Activated effector memory CD4-positive, alpha-beta T cell treated with Interleukin-2 at 50 U/mL for 16 hours (primary cell): ENCODE measurements at regions not wholly inside any gene's neighbourhood (a gene's known extent, or its start where the extent isn't known, plus 50 kb on each side); places are given as distances from the start of the nearest gene placed in this dataset.
"Not testable (repeated sequence)": the region's sequence is repeated elsewhere in the genome, so short reads cannot be mapped to it uniquely, and the experiment has no call there.

ENCODE experiments used
- DNase-seq: peaks from one replicate; pipeline ENCODE4 v3.0.0-alpha.2; 2020

DNA sequence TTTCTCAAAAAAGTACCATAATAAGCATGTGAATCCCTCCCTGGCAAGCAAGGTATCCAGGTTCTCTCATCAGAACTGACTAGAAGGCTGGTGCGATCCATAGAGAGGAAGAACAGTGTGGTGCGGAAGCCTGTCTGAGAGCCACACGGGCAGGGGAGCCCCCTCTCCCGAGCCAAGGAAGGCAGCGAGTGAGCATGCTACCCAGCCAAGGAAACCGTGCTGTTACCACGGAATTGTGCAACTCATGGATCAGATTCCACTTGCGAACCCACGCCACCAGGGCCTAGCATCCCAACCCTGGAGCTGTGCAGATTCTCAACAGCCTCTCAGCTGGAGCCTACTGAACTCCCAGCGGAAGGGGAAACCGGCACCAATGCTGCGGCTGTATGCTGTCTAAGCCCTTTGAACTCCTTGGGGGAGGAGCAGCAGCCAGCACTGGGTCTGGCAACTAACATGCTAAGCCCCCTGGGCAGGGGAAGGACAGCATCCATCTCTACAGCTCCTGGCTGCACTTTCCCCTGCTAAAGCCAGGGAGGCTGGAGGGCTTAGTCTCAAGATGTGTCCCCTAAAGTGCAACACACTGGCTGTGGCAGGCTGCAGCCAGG is 823.1 kb downstream of the EPHA4 start:
- DNase-seq: no peak

DNA sequence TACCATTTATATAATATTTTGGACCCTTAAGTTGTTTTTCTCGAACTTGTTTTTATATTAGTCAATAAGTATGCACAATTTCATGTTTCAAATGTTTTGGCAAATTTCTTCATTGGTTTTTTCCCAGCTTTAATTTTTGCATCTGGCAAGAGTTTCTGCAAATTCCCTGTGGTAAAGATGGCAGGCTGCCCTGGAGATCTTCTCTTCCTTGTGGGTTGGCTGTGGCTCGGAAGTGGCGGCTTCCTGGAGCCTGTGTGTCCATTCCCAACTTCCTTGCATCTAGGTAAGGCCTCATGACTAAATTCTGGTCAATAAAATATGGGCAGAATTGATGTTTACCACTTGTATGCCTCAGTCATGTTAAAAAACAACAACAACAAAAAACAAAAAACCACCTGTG is 818.6 kb downstream of the EPHA4 start:
- no peak for DNase-seq

DNA sequence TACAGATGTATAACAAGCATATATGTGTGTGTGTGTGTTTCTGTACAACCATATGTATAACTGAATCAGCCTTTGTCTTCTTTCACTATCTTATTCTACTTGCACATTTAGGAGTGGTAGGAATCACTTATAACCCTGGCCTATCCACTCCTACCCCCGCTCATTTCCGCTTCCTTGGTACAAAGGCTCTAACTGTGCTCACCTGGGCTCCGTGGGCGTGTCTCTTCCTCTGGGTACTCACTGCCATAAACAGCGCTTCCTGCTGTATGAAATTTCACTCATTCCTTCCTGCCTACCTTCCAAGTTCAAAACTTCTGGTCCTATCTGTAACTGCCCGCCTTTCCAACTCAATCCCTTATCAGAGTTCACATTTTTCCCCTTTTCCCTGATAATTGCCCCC is 815.5 kb downstream of the EPHA4 start:
- no peak for DNase-seq

DNA sequence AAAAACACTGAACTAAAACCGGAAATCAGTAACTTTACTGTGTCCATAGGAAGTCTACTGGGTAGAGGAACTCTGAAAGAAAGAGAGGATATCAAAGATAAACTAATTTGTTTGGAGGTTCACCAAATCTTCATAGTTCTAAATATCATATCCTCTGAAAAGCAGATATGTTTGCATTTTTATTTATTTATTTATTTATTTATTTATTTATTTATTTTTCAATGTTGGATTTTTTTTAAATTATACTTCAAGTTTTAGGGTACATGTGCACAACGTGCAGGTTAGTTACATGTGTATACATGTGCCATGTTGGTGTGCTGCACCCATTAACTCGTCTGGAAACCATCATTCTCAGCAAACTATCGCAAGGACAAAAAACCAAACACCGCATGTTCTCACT is 813.7 kb downstream of the EPHA4 start:
- DNase-seq: not testable (repeated sequence)

DNA sequence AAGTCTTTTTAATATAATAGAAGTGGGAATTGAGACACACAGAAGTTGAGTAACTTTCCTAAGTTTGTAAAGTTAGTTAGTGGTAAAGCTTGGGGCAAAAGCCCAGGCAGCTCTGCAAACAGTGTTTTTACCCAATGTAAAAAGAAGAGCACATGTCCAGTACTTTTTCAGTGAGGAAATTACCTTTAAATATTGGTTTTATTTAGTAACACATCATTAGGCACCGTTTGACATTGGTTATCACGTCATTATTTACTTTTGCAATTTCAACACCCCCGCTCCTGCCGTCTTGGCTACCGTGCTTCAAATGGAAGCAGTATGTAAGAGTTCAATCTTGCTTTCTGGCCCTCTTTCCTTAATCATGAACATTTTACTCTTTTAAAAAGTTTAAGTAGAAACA is 807.9 kb downstream of the EPHA4 start:
- DNase-seq: no peak

DNA sequence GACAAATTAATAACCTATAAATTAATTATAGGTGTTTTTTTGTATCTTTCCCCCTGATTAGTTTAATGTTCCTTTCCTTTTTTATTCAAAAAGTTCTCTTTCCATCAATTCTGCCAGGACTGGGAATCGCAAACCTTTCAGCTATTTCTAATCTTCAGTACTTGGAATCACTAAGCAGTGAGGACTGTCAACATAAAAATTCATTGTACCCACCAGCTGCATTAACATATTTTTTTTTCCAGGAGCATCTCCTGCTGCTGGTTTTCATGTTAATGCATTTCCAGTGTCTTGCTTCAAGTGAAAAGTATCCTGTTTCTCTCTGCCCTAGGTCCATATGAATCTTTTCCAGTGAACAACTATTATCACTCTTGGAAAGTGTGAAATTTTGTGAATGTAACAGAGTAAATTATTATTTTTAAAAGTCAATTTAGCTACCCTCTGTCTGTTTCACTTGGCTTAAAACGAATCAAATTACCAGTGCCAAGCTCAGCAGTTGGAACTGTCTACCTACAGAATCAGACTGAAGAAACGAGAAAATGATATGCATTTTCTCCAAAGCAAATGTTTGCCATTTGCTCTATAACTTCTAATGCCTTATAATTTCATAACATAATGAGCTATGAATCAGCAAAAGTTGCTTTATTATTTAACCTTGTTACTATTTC is 804.4 kb downstream of the EPHA4 start:
- no peak for DNase-seq

DNA sequence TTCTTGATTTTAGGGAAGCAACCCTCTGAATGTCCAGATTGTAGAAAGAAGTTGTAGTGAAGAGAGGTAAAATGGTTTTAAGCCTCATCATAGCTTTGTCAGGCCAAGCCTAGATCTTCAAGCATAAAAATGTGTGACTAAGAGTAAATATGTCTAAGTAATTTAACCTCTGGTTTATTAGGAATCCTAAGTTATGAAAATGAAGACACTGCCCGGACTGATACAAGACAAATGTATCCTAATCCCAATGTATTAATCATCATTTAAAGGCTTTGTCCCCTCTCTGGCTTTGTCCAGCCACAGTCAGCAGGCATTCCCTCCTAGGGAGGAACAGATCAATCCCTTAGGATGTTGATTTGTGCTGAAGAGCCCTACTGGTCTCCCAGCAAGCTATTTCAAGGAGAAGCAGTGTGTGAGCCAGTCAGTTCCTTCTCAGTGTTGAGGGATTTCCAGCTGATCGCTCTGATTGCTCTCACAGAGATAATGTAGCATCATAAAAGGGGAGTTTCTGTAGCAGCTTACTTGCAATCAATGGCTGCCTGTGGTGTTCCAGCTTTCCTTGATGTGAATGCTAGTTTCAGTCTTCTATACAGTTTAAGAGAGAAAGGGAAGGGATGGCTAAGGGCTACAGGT is 796.1 kb downstream of the EPHA4 start:
- no peak for DNase-seq

DNA sequence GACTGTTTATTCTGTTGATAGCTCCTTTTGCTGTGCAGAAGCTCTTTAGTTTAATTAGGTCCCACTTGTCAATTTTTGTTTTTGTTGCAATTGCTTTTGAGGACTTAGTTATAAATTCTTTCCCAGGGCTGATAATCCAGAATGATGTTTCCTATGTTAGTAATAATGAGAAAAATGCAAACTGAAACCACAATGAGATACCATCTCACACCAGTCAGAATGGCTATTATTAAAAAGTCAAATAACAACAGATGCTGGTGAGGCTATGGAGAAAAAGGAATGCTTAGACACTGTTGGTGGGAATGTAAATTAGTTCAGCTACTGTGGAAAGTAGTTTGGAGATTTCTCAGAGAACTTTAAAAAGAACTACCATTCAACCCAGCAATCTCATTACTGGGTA is 793.0 kb downstream of the EPHA4 start:
- DNase-seq: not testable (repeated sequence)

DNA sequence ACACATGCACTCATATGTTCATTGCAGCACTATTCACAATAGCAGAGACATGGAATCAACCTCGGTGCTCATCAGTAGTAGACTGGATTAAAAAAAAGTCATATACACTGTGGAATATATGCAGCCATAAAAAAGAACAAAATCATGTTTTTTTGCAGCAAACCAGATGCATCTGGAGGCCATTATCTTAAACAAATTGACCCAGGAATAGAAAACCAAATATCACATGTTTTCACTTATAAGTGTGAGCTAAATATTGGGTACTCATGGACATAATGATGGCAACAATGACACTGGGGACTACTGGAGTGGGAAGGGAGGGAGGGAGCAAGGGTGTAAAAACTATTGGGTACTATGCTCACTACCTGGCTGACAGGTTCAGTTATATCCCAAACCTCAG is 792.6 kb downstream of the EPHA4 start:
- DNase-seq: no peak

DNA sequence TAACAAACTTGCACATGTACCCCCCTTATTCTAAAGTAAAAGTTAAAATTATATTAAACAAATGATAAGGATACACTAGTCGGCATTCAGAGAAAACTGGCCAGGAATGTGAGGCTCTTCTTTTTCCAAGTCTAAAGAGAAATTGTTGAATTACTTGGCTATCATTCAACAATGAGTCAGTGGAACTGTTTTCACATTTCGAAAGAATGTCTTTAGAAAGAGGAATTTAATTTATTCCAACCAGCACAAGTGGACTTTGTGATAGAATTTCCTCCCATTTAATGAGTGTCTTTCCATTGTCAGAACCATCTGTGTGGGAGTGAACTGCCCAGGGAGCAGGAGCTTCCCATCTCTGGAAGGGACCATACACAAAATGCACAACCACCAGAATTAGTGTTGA is 792.2 kb downstream of the EPHA4 start:
- DNase-seq: no peak

DNA sequence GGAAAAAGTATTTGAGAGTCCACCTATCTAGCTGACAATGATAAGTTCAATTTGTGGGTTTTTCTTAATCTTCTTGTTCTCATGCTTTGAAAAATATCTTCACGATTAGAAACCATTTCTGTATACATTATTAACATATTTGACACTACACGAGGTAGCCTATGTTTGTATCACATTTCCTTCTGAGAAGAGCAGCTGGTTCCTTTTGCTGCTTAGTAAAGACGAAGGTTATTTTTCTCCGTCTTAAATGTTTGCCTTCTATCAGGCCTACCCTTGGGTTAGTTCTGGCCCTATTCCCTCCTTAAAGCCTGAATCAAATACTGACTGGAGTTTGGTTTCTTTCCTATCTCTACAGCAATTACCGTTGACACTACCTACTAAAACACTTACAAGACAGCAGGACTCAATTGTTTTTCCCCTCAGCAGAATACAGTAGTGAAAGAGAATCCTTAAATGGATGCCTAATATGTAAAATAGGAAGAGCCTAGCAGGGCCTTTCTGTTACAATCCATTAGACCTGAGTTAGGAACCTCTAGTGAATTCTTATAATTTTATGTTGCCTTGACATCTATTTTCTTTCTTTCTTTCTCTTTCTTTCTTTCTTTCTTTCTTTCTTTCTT is 790.4 kb downstream of the EPHA4 start:
- DNase-seq: no peak

DNA sequence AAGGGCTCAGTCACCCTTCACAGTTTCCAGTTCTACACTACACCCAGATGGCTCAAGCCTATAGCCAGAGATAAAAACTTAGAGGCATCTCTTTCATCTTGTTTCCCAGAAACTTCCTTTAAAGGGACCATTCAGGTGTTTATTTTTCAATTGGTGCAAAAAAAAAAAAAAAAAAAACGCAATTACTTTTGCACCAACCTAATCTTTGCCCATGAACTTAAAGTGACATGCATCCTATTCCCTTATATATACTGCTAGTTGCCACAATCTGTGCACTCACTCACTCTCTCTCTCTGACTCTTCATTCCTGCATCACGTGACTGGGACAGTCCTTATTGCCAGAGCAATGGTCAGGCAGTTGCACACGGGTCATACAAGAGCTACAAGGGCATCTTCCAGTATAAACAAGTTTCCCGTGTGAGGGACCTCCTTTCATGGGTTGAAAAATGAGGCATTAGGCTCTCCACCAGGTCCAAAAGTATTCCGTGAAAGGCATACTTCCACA is 789.4 kb downstream of the EPHA4 start:
- DNase-seq: no peak

DNA sequence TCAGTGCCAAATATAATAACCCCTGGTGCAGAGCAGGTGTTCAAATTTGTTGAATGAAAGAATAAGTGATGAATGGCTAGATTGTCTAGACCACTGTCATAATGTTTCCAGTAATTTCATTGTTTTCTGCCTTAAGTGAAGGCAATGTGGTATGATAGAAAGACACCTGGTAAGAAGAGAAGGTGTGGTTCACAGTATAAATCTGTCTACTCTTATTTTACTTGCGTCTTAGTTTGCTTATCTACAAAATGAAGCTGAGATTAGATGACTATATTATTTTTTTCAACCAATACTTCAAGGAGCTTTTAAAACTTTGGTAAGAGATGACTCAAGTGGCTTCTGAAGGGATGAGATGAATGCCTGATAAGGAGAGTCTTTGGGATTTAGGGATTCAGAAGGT is 788.4 kb downstream of the EPHA4 start:
- DNase-seq: no peak

DNA sequence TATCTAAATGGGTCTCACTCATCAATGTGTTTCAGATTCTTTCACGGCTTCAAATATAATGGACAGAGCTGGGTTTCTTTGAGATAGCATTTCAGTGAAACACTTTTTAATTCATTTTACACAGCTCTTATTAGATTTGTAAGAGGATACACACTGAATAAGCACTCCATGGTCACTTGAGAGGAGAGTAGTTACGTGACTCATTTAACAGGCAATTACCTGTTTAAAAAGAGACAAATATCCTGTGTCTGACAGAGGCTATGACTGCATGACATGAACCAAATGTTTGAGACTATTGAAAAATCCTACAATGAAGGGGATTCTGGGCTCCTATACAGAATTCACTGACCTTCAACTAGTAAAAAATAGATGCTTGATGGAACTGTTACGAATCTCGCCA is 786.9 kb downstream of the EPHA4 start:
- DNase-seq: no peak

DNA sequence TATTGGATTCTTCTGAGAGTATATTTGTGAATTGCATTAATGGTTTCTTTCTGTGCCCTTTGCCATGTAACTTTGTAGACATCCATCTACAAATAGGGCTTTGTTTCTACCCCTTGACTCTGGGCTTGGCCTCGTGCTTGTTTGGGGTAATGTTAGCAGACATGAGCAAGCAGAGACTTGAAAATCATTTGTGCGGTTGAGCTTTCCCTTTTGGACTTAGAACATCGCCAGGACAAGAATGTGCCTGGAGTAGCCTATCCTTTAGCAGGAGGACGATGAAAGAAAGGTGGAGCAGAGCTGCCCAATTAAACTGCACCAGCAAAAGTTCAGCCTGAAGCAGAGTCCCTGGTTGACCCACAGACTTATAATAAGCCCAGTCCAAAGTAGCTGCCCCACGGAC is 785.9 kb downstream of the EPHA4 start:
- no peak for DNase-seq

DNA sequence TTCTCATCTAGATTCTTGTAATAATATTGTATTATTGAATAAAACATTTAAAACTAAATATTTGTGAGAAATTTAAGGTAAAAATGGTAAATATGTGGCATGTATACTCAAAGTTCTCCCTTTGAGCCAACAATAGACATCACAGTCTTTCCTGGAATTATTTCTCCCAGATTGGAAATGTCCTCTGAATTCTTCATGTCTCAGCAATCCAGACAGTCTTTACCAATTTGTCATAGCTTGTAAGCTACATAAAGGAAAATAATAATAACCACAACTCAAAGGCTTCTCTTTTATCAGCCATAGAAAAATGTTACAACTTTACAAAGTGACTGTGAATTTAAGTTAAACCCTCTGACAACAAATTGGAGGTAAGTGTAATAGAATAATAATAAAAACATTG is 784.9 kb downstream of the EPHA4 start:
- no peak for DNase-seq

DNA sequence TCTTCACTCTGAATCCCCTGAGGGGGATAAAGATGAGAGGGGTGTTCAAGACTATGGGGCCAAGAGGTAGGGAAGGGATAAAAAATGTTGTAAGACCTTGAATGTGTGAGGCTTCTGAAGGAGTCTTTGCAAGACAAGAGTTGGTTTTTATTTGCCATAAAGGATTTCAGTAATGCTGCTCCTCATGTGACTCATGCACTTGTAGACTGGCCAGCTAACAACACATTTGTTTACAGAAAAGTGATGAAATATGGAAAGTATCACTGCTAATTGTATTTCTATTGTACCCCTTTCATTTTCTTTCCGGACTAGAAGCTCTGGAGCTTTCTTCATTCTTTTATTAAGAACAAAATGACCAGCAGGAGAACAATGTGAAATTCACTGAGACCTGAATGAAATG is 782.1 kb downstream of the EPHA4 start:
- DNase-seq: no peak

DNA sequence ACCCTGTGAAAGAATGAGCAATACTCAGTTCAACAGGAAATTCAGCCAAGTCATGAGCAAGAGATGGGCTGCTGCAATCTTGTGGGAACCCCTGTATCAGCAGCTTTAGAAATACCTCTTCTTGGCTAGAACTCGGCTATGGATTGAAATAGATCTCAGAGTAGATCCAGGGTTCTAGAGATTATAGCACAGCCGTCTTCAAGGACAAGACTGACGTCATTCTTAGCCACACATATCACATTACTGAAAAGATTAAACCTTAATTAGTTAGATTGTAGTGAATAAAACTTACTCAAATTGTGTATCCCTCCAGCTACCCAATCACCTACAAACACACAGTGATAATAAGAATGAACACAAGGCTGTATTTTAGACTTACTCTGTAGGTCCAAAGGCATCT is 776.4 kb downstream of the EPHA4 start:
- DNase-seq: no peak

DNA sequence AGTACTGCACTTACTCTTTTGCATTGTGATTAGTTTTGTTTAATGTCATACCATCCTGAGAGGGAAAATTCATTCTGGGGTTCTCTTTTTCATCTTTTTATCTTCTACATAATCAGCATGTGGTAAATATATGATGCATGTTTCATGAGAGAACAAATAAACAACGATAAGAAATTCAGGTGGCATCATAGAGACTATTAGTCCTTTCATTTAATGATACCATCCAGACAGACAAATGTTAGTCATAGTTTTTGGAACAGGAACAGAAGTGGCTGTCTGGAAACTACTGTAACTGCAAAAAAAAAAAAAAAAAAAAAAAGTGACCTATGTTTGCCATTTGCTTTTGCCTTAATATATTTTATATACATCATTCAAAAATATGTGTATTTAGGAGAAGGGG is 761.0 kb downstream of the EPHA4 start:
- DNase-seq: no peak

DNA sequence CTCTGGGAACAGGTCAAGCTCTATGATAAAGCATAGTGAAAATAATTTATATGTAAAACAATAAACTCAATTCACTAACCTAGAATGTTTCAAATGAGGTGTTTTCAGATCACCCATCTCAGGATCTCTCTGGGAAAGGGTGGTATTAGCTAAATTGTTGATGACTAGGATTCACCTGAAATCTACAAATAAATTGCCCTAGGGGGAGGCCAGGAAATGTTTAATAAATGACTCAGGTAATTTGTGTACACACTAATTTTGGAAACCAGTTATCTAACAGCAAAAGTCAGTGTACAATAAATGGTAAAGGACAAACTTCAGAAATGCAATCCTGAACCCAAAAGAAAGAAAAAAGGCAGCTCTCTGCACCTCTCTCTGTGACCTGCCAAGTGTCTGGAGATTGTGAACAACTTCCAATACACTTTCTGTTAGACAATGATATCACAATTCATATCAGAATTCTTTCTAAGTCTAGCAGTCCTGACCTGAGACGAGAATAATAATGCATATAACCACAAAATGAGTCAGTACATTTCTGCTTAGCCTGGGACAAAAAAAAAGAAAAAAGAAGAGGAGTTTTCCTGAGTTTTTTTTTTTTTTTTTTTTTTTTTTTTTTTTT is 760.0 kb downstream of the EPHA4 start:
- DNase-seq: no peak

DNA sequence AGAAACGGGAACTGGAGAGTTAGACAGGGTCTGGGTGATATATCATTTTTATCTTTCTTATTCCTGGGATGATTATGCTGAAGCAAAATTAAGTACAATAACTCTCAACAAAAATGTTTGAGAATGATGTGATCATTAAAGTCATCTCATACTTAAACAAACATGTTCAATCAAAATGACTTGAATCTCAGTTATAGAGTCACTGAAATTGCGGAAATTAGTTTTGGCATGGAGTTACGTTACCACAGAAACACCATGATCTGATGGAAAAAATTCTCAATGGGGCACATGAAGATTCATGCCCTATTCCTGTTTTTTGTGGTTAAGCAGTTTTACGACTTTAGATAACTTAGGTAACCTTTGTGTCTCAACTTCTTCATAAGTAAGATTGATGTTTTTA is 757.7 kb downstream of the EPHA4 start:
- DNase-seq: no peak

DNA sequence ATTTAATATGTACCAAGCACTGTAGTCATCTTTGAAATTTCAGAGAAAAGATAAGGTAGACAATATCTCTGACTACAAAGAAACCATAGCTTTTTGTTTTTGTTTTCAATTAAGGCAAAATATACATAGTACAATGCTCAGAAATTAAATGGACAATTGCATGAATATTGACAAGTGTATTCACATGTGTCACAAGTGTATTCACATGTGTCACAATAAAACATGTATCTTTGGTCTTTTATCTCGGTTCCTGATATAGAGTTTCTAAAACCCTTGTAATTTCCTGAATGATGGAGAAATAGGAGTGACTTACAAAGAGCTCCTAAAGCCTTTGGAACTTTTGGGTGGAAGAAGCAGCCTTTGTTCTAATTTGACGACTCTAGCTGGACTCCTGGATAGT is 756.4 kb downstream of the EPHA4 start:
- DNase-seq: no peak

DNA sequence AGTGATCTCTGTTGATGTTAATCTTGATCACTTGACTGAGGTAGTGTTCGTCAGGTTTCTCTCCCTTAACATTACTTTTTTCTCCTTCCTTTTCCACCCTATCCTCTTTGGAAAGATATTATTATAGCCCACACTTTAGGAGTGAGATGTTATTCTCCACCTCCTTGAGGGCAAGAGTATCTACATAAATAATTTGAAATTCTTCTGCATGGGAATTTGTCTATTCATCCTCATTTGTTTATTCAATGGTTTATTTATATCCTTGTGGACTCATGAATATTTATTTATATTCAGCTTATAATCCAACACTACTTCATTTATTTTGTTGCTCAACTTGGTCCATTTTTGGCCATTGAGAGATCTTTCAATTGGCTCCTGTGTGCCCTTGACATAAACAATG is 750.4 kb downstream of the EPHA4 start:
- DNase-seq: no peak

DNA sequence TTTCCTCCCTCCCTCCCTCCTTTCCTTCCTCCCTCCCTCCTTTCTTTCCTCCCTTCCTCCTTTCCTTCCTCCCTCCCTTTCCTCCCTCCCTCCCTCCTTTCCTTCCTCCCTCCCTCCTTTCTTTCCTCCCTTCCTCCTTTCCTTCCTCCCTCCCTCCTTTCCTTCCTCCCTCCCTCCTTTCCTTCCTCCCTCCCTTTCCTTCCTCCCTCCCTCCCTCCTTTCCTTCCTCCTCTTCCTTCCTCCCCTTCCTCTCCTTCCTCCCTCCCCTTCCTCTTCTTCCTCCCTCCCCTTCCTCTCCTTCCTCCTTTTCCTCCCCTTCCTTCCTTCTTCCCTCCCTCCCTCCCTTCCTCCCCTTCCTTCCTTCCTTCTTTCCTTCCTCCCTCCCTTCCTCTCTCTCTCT is 748.5 kb downstream of the EPHA4 start:
- not testable (repeated sequence) for DNase-seq
